Kidney (tissue), 13 donors: ENCODE measurements at regions not wholly inside any gene's neighbourhood (a gene's known extent, or its start where the extent isn't known, plus 50 kb on each side); places are given as distances from the start of the nearest gene placed in this dataset.

Experiments
- DNase-seq, 5 donors: peaks; one replicate each; pipeline ENCODE4 v3.0.0-alpha.2; 2013 to 2020
- FAIRE-seq: peaks from 2 replicates; lab custom pipeline; 2012; peaks lifted over from hg19 to GRCh38; lab: Jason Lieb, UNC
- H3K27ac ChIP-seq, 2 donors: one replicate each; pipeline ENCODE4 v1.7.0; 2013; ENCODE audit warnings: low read depth in 2 of 2, low read length in 2 of 2, inconsistent platforms in 1 of 2
- H3K27me3 ChIP-seq: one replicate; pipeline ENCODE4 v1.7.1; 2013; ENCODE audit warnings: low read length, inconsistent platforms; ENCODE audit not compliant: control insufficient read depth, insufficient read depth
- H3K36me3 ChIP-seq, 3 donors: one replicate each; pipeline versions ENCODE4 v1.7.0 to v1.7.1; 2013; ENCODE audit warnings: low read length in 3 of 3, control low read depth in 1 of 3, inconsistent platforms in 1 of 3; ENCODE audit not compliant: insufficient read depth in 3 of 3, control insufficient read depth in 2 of 3
- H3K4me1 ChIP-seq, 3 donors: one replicate each; pipeline versions ENCODE4 v1.7.0 to v1.7.1; 2013; ENCODE audit warnings: low read length in 3 of 3, inconsistent platforms in 1 of 3, low read depth in 1 of 3; ENCODE audit not compliant: control insufficient read depth in 2 of 3, insufficient read depth in 2 of 3
- H3K4me3 ChIP-seq, 3 donors: one replicate each; pipeline versions ENCODE4 v1.7.0 to v1.8.1; 2013; ENCODE audit warnings: low read length in 3 of 3, control low read depth in 1 of 3, inconsistent platforms in 1 of 3
- H3K9ac ChIP-seq, 3 donors: one replicate each; pipeline versions ENCODE4 v1.7.0 to v1.7.1; 2013; ENCODE audit warnings: low read length in 3 of 3, control low read depth in 1 of 3, inconsistent platforms in 1 of 3
- H3K9me3 ChIP-seq, 3 donors: one replicate each; pipeline versions ENCODE4 v1.7.0 to v1.7.1; 2013; ENCODE audit warnings: low read length in 3 of 3, control low read depth in 1 of 3, inconsistent platforms in 1 of 3; ENCODE audit not compliant: control insufficient read depth in 2 of 3, insufficient read depth in 1 of 3
- CTCF ChIP-seq: IDR thresholded peaks from 3 replicates; pipeline ENCODE4 v1.5.1; 2012; ENCODE audit warnings: mild to moderate bottlenecking, moderate library complexity, borderline replicate concordance; ENCODE audit not compliant: insufficient read depth; ENCODE audit errors: extremely low read depth
- intact Hi-C: fragments of 100-400 bp; cut with DNase I; formaldehyde crosslinking; loops from one replicate; pipeline ENCODE4 v1.11.1; 2022
- donor health status: control.
- donor health status: control.
- donor health status: control.
- donor health status: control.
- donor health status: control.
- donor health status: DM: yes; HTN: yes; CAD: no.
- donor health status: Normal renal cell carcinoma (clear cell type).

- Histone ChIP-seq H3K4me1 (no peaks in the 10 kb centered on the region), H3K9ac (no peak overlapping the region), H3K27me3 (no peaks in the 10 kb centered on the region), H3K27ac (no peak overlapping the region), H3K4me3 (no peak overlapping the region), H3K36me3 (no peaks in the 10 kb centered on the region), H3K9me3 (no peaks in the 10 kb centered on the region)
- DNase-seq (no peak), FAIRE-seq (no peak)
- intact Hi-C loops = no loop called here
- no peak for TF ChIP-seq CTCF
These were observed 898.7 kb downstream of the NSUN3 start for GRCh38 chr3:94961423-94962100.

- DNase-seq (no peak), FAIRE-seq (no peak)
- H3K9ac ChIP-seq = no peak overlapping the region
- no peaks in the 10 kb centered on the region for H3K36me3 ChIP-seq
- no peaks in the 10 kb centered on the region for H3K4me1 ChIP-seq
- H3K27me3 ChIP-seq = no peaks in the 10 kb centered on the region
- H3K9me3 ChIP-seq = no peaks in the 10 kb centered on the region
- intact Hi-C loops = no loop called here
- H3K4me3 ChIP-seq = no peak overlapping the region
- no peak overlapping the region for H3K27ac ChIP-seq
- TF ChIP-seq CTCF = no peak
These were observed 903.1 kb downstream of the NSUN3 start for GRCh38 chr3:94965867-94966475.

- Histone ChIP-seq H3K4me3 (no peak overlapping the region), H3K27ac (no peak overlapping the region), H3K9ac (no peak overlapping the region), H3K9me3 (no peaks in the 10 kb centered on the region), H3K27me3 (no peaks in the 10 kb centered on the region), H3K36me3 (no peaks in the 10 kb centered on the region), H3K4me1 (no peaks in the 10 kb centered on the region)
- no peak for FAIRE-seq
- intact Hi-C loops = no loop called here
- DNase-seq = peak in 1 of 5 donors; percentile 2
- no peak for TF ChIP-seq CTCF
These were observed 904.3 kb downstream of the NSUN3 start for GRCh38 chr3:94967196-94967595.
